NCI-H1092 treated with DMSO at 0.1 percent for 48 hours (cell line): ENCODE measurements at regions not wholly inside any gene's neighbourhood (a gene's known extent, or its start where the extent isn't known, plus 50 kb on each side); places are given as distances from the start of the nearest gene placed in this dataset.

ENCODE experiments used
- DNase-seq: peaks from one replicate; lab custom pipeline; 2025; lab: John Stamatoyannopoulos, UW

- DNase-seq = peak; percentile 15
These were observed 894.5 kb upstream of the POU3F3 start for GRCh38 chr2:103959174-103960128.

- DNase-seq = no peak
These were observed 893.8 kb upstream of the POU3F3 start for GRCh38 chr2:103960129-103960513.

- no peak for DNase-seq
These were observed 893.0 kb upstream of the POU3F3 start for GRCh38 chr2:103960951-103961350.

GRCh38 chr2:103961862-103962261, 892.1 kb upstream of the POU3F3 start:
- DNase-seq = no peak

GRCh38 chr2:103962670-103963069, 891.2 kb upstream of the POU3F3 start:
- DNase-seq = no peak

GRCh38 chr2:103963146-103963725, 890.7 kb upstream of the POU3F3 start:
- no peak for DNase-seq

- DNase-seq = no peak
These were observed 876.7 kb upstream of the POU3F3 start for GRCh38 chr2:103977241-103977640.

- no peak for DNase-seq
These were observed 876.2 kb upstream of the POU3F3 start for GRCh38 chr2:103977668-103978067.

GRCh38 chr2:103980401-103980800, 873.5 kb upstream of the POU3F3 start:
- no peak for DNase-seq

GRCh38 chr2:103982691-103983090, 871.2 kb upstream of the POU3F3 start:
- no peak for DNase-seq

- DNase-seq = no peak
These were observed 867.9 kb upstream of the POU3F3 start for GRCh38 chr2:103986001-103986400.

- DNase-seq = no peak
These were observed 862.3 kb upstream of the POU3F3 start for GRCh38 chr2:103991591-103991990.

- DNase-seq = no peak
These were observed 849.1 kb upstream of the POU3F3 start for GRCh38 chr2:104004821-104005220.

GRCh38 chr2:104016801-104017200, 837.1 kb upstream of the POU3F3 start:
- no peak for DNase-seq

- DNase-seq = no peak
These were observed 830.6 kb upstream of the POU3F3 start for GRCh38 chr2:104023306-104023705.

GRCh38 chr2:104023765-104024164, 830.1 kb upstream of the POU3F3 start:
- no peak for DNase-seq

GRCh38 chr2:104025295-104025694, 828.6 kb upstream of the POU3F3 start:
- no peak for DNase-seq

GRCh38 chr2:104026725-104027124, 827.2 kb upstream of the POU3F3 start:
- no peak for DNase-seq

GRCh38 chr2:104027321-104027720, 826.6 kb upstream of the POU3F3 start:
- DNase-seq = no peak

GRCh38 chr2:104028061-104028460, 825.9 kb upstream of the POU3F3 start:
- peak; percentile 27 for DNase-seq

GRCh38 chr2:104033399-104033798, 820.5 kb upstream of the POU3F3 start:
- peak; percentile 15 for DNase-seq

- no peak for DNase-seq
These were observed 813.1 kb upstream of the POU3F3 start for GRCh38 chr2:104040771-104041170.

GRCh38 chr2:104041351-104041750, 812.6 kb upstream of the POU3F3 start:
- DNase-seq = no peak
